HEK293 (cell line): ENCODE measurements at regions not wholly inside any gene's neighbourhood (a gene's known extent, or its start where the extent isn't known, plus 50 kb on each side); places are given as distances from the start of the nearest gene placed in this dataset.
"Not testable (repeated sequence)": the region's sequence is repeated elsewhere in the genome, so short reads cannot be mapped to it uniquely, and the experiment has no call there.

Experiments used
- CTCF ChIA-PET: fragments of 350-600 bp; formaldehyde crosslinking; extraction: SDS; loops from one replicate; lab custom pipeline; 2021; ENCODE audit warnings: antibody characterized with exemption; lab: Yijun Ruan, JAX
- POLR2A ChIA-PET: fragments of 300-600 bp; formaldehyde crosslinking; extraction: SDS; loops from one replicate; lab custom pipeline; 2020; ENCODE audit warnings: antibody characterized with exemption, inconsistent platforms; lab: Yijun Ruan, JAX
- H3K27ac ChIP-seq: fragments of 200-500 bp; sonication (Bioruptor generic); 2 replicates; pipeline ENCODE4 v1.5.1; 2014; ENCODE audit warnings: low read depth, low read length, control low read depth, inconsistent platforms; ENCODE audit errors: extremely low read depth
- H3K36me3 ChIP-seq, 2 experiments: fragments of 200-500 bp in 1 of 2; sonication (Bioruptor generic) in 1 of 2; 1 replicate in 1 of 2; 2 replicates in 1 of 2; pipeline ENCODE4 v1.5.1; 2014 to 2017; ENCODE audit warnings: inconsistent platforms in 2 of 2, low read length in 2 of 2; ENCODE audit not compliant: control insufficient read depth in 2 of 2, insufficient read depth in 1 of 2
- H3K4me1 ChIP-seq: fragments of 200-500 bp; sonication (Bioruptor generic); 2 replicates; pipeline ENCODE4 v1.5.1; 2014; ENCODE audit warnings: mild to moderate bottlenecking, low read length, inconsistent platforms; ENCODE audit not compliant: control insufficient read depth, insufficient read depth
- H3K4me3 ChIP-seq: 2 replicates; pipeline ENCODE4 v1.5.1; 2011; ENCODE audit warnings: low read depth, mild to moderate bottlenecking, control low read depth, low read length, moderate library complexity
- H3K9me3 ChIP-seq: fragments of 200-500 bp; sonication (Bioruptor generic); 2 replicates; pipeline ENCODE4 v1.5.1; 2014; ENCODE audit warnings: low read depth, low read length, inconsistent platforms; ENCODE audit not compliant: control insufficient read depth, insufficient read depth
- GLI4 ChIP-seq: fragments of 450-650 bp; formaldehyde crosslinking; IDR thresholded peaks from 2 replicates; pipeline ENCODE4 v1.5.1; 2016; ENCODE audit warnings: missing biosample characterization, missing genetic modification characterization
- HOXC10 ChIP-seq: sonication (generic); formaldehyde crosslinking; IDR thresholded peaks from 2 replicates; pipeline ENCODE4 v1.8.1; 2023; ENCODE audit warnings: mild to moderate bottlenecking, missing genetic modification reagents
- SCRT2 ChIP-seq: fragments of 450-650 bp; formaldehyde crosslinking; IDR thresholded peaks from 2 replicates; pipeline ENCODE4 v1.5.1; 2016; ENCODE audit warnings: missing biosample characterization, missing genetic modification characterization
- WT1 ChIP-seq: fragments of 450-650 bp; formaldehyde crosslinking; IDR thresholded peaks from 2 replicates; pipeline ENCODE4 v1.5.1; 2016; ENCODE audit warnings: missing biosample characterization, missing genetic modification characterization
- YY1 ChIP-seq: fragments of 450-650 bp; formaldehyde crosslinking; IDR thresholded peaks from 2 replicates; pipeline ENCODE4 v1.5.1; 2018; ENCODE audit warnings: missing biosample characterization, missing genetic modification characterization
- ZNF19 ChIP-seq: fragments of 450-650 bp; formaldehyde crosslinking; IDR thresholded peaks from 2 replicates; pipeline ENCODE4; 2016; ENCODE audit warnings: missing biosample characterization, missing genetic modification characterization, low read depth
- ZNF302 ChIP-seq: fragments of 450-650 bp; formaldehyde crosslinking; IDR thresholded peaks from 2 replicates; pipeline ENCODE4 v1.5.1; 2016; ENCODE audit warnings: missing biosample characterization, missing genetic modification characterization, low read depth
- ZNF521 ChIP-seq: fragments of 450-650 bp; formaldehyde crosslinking; IDR thresholded peaks from 2 replicates; pipeline ENCODE4 v1.5.1; 2017; ENCODE audit warnings: missing biosample characterization, mild to moderate bottlenecking, missing genetic modification characterization
- ZNF837 ChIP-seq: fragments of 450-650 bp; formaldehyde crosslinking; IDR thresholded peaks from 2 replicates; pipeline ENCODE4 v1.5.1; 2016; ENCODE audit warnings: missing biosample characterization, missing genetic modification characterization
- ZSCAN23 ChIP-seq: fragments of 450-650 bp; formaldehyde crosslinking; IDR thresholded peaks from 2 replicates; pipeline ENCODE4 v1.5.1; 2016; ENCODE audit warnings: missing biosample characterization, missing genetic modification characterization
- TF ChIP-seq, protein P1 (sequence below): fragments of 450-650 bp; formaldehyde crosslinking; optimal IDR thresholded peaks from 2 replicates; pipeline ENCODE3; 2016; ENCODE audit warnings: missing biosample characterization, mild to moderate bottlenecking, missing genetic modification characterization
- TF ChIP-seq, protein P2 (sequence below): fragments of 450-650 bp; formaldehyde crosslinking; IDR thresholded peaks from 2 replicates; pipeline ENCODE4 v1.5.1; 2016; ENCODE audit warnings: missing biosample characterization, missing genetic modification characterization
- TF ChIP-seq, protein P3 (sequence below): fragments of 450-650 bp; formaldehyde crosslinking; IDR thresholded peaks from 2 replicates; pipeline ENCODE4 v1.5.1; 2017; ENCODE audit warnings: missing biosample characterization, missing genetic modification characterization
- TF ChIP-seq, protein P4 (sequence below): fragments of 450-650 bp; formaldehyde crosslinking; IDR thresholded peaks from 2 replicates; pipeline ENCODE4 v1.5.1; 2016; ENCODE audit warnings: missing biosample characterization, missing genetic modification characterization

DNA sequence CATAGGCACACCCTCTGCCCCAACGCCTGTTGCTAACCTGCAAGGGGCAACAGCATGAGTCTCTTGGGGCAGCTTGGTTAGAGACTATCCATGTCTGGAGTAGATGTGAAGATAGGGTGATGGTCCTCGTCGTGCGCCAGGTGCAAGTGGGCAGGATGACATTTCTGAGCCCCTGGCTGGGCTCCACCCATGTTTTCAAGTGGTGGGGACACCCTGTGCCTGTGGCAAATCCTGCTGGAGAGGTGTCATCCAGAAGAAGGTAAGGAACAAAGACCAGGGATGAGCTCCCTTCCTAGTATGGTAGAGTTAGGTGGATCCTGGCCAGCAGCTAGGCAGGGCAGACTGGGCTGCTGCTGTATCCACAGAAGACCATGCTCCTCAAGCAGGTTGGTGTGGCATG lies 152.6 kb downstream of the ABHD5 start (continued):
- TF ChIP-seq, protein P1, sequence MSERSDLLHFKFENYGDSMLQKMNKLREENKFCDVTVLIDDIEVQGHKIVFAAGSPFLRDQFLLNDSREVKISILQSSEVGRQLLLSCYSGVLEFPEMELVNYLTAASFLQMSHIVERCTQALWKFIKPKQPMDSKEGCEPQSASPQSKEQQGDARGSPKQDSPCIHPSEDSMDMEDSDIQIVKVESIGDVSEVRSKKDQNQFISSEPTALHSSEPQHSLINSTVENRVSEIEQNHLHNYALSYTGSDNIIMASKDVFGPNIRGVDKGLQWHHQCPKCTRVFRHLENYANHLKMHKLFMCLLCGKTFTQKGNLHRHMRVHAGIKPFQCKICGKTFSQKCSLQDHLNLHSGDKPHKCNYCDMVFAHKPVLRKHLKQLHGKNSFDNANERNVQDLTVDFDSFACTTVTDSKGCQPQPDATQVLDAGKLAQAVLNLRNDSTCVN (tag by site-specific recombination) = no peak
- TF ChIP-seq ZNF837 (tag by site-specific recombination) = no peak

- H3K4me1 ChIP-seq = no peaks in the 10 kb centered on the region
- POLR2A ChIA-PET = no interaction called here
- H3K9me3 ChIP-seq = no peaks in the 10 kb centered on the region
- TF ChIP-seq HOXC10 (CRISPR knock-in tag) (no peak), ZNF19 (tag by site-specific recombination) (no peak), WT1 (tag by site-specific recombination) (no peak), ZNF521 (no peak), YY1 (no peak)
- TF ChIP-seq, protein P2, sequence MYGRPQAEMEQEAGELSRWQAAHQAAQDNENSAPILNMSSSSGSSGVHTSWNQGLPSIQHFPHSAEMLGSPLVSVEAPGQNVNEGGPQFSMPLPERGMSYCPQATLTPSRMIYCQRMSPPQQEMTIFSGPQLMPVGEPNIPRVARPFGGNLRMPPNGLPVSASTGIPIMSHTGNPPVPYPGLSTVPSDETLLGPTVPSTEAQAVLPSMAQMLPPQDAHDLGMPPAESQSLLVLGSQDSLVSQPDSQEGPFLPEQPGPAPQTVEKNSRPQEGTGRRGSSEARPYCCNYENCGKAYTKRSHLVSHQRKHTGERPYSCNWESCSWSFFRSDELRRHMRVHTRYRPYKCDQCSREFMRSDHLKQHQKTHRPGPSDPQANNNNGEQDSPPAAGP (tag by site-specific recombination) = no peak
- TF ChIP-seq, protein P3, sequence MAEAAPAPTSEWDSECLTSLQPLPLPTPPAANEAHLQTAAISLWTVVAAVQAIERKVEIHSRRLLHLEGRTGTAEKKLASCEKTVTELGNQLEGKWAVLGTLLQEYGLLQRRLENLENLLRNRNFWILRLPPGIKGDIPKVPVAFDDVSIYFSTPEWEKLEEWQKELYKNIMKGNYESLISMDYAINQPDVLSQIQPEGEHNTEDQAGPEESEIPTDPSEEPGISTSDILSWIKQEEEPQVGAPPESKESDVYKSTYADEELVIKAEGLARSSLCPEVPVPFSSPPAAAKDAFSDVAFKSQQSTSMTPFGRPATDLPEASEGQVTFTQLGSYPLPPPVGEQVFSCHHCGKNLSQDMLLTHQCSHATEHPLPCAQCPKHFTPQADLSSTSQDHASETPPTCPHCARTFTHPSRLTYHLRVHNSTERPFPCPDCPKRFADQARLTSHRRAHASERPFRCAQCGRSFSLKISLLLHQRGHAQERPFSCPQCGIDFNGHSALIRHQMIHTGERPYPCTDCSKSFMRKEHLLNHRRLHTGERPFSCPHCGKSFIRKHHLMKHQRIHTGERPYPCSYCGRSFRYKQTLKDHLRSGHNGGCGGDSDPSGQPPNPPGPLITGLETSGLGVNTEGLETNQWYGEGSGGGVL = no peak
- TF ChIP-seq, protein P4, sequence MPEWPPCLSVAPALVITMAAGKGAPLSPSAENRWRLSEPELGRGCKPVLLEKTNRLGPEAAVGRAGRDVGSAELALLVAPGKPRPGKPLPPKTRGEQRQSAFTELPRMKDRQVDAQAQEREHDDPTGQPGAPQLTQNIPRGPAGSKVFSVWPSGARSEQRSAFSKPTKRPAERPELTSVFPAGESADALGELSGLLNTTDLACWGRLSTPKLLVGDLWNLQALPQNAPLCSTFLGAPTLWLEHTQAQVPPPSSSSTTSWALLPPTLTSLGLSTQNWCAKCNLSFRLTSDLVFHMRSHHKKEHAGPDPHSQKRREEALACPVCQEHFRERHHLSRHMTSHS (tag by site-specific recombination) = no peak
- CTCF ChIA-PET = interaction anchor here (0.8 kb wide), 1 partner anchor 11 kb away, joined by 3 read pairs; no protein-coding TSS in a partner anchor
- no peaks in the 10 kb centered on the region for H3K36me3 ChIP-seq
- H3K27ac ChIP-seq = no peak overlapping the region
- H3K4me3 ChIP-seq = no peak overlapping the region
Observed at GRCh38 chr3:43844757-43845156, 154.0 kb downstream of the ABHD5 start.

DNA sequence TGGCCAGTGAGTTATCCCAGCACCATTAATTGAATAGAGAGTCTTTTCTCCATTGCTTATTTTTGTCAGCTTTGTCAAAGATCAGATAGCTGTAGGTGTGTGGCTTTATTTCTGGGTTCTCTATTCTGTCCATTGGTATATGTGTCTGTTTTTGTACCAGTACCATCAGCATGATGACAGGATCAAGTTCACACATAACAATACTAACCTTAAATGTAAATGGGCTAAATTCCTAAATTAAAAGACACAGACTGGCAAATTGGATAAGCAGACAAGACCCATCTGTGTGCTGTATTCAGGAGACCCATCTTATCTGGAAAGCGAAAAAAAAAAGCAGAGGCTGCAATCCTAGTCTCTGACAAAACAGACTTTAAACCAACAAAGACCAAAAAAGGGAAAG lies 154.8 kb downstream of the ABHD5 start:
- CTCF ChIA-PET = interaction anchor here (0.6 to 2.1 kb wide), 5 partner anchors 10 to 310 kb away, joined by 3 to 7 read pairs (median 4); no protein-coding TSS in a partner anchor
- H3K36me3 ChIP-seq, H3K27ac ChIP-seq, POLR2A ChIA-PET, H3K4me3 ChIP-seq, H3K4me1 ChIP-seq, H3K9me3 ChIP-seq: not testable (repeated sequence)

DNA sequence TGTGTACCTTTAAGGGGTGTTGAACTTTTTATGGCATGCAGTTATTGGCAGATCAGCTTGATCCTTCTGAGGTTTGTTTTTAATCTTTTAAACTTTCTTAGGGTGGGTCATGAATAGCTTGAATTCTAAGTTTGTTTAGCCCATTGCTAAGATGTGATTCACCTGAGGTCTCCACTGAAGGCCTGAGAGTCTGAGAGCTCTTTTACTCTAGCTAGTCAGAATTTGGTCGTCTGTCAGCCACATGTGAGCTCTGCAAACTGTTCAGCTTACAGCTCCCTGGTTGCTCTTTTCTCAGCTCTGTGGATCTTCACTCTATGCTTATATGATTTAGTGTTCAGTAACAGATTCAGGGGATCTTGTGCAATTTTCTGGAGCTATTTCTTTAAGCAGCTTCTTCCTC lies 161.3 kb downstream of the ABHD5 start:
- CTCF ChIA-PET = interaction anchor here (0.5 kb wide), 1 partner anchor 109 kb away, joined by 3 read pairs; no protein-coding TSS in a partner anchor
- POLR2A ChIA-PET = no interaction called here
- H3K36me3 ChIP-seq = no peaks in the 10 kb centered on the region
- no peak for TF ChIP-seq GLI4 (tag by site-specific recombination)
- no peak for TF ChIP-seq ZNF302 (tag by site-specific recombination)
- no peak for TF ChIP-seq SCRT2 (tag by site-specific recombination)
- TF ChIP-seq ZSCAN23 (tag by site-specific recombination) = no peak
- TF ChIP-seq, all 188 proteins: peak for 0
- H3K4me3 ChIP-seq = no peak overlapping the region
- no peaks in the 10 kb centered on the region for H3K9me3 ChIP-seq
- H3K27ac ChIP-seq = no peak overlapping the region
- H3K4me1 ChIP-seq = no peaks in the 10 kb centered on the region
